Upper lobe of right lung (tissue), 1 donor: ENCODE measurements at regions not wholly inside any gene's neighbourhood (a gene's known extent, or its start where the extent isn't known, plus 50 kb on each side); places are given as distances from the start of the nearest gene placed in this dataset.

Experiments used
- ATAC-seq: fragments of 200-7000 bp; cut with Tn5 transposase; one replicate; pipeline ENCODE4 v1.9.1; 2020; ENCODE audit warnings: mild to moderate bottlenecking, moderate library complexity
- DNase-seq: peaks from one replicate; pipeline ENCODE4 v3.0.0-alpha.2; 2020
- H3K27ac ChIP-seq: fragments of 200-600 bp; one replicate; pipeline ENCODE4 v1.8.0; 2022
- H3K27me3 ChIP-seq: fragments of 200-600 bp; one replicate; pipeline ENCODE4 v1.8.0; 2022; ENCODE audit warnings: mild to moderate bottlenecking
- H3K36me3 ChIP-seq: fragments of 200-600 bp; one replicate; pipeline ENCODE4 v1.8.0; 2022
- H3K4me1 ChIP-seq: fragments of 200-600 bp; one replicate; pipeline ENCODE4 v1.8.0; 2022
- H3K4me3 ChIP-seq: fragments of 200-600 bp; one replicate; pipeline ENCODE4 v1.8.0; 2022; ENCODE audit warnings: mild to moderate bottlenecking
- H3K9me3 ChIP-seq: fragments of 200-600 bp; one replicate; pipeline ENCODE4 v1.8.0; 2022
- intact Hi-C: fragments of 100-400 bp; cut with DNase I; formaldehyde crosslinking; loops from one replicate; pipeline ENCODE4 v1.11.0; 2022
- TF ChIP-seq, protein P1 (sequence below): fragments of 200-600 bp; IDR thresholded peaks from one replicate; pipeline ENCODE4 v1.8.0; 2022; ENCODE audit warnings: antibody characterized with exemption
- donor health status: DM: no; HTN: yes; CAD: no; lungs with severe emphysema.

DNA sequence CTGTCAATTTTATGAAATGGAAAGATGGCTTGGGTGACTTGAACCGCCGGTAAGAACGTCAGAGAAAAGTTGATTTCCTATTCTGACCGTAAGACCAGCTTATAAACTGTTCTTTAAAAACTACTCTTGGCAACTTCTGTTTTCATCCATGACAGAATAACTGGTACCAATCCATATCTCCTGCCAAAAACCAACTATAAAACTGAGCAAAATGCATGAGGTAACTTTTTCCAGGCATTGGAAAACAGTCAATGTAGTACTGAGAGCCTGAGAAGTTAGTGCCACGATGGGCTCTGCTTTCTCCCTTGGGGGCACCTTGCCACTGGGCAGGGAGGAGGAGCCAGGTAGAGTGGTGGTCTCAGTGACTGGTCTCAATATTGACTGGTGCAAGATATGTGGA lies 615.2 kb upstream of the TBL1XR1 start:
- Histone ChIP-seq H3K9me3 (no peaks in the 10 kb centered on the region), H3K4me3 (no peak overlapping the region), H3K36me3 (no peaks in the 10 kb centered on the region), H3K27ac (no peak overlapping the region), H3K27me3 (no peaks in the 10 kb centered on the region), H3K4me1 (peaks cover 24% of the 10 kb centered on the region)
- DNase-seq (no peak), ATAC-seq (no peak)
- TF ChIP-seq, protein P1, sequence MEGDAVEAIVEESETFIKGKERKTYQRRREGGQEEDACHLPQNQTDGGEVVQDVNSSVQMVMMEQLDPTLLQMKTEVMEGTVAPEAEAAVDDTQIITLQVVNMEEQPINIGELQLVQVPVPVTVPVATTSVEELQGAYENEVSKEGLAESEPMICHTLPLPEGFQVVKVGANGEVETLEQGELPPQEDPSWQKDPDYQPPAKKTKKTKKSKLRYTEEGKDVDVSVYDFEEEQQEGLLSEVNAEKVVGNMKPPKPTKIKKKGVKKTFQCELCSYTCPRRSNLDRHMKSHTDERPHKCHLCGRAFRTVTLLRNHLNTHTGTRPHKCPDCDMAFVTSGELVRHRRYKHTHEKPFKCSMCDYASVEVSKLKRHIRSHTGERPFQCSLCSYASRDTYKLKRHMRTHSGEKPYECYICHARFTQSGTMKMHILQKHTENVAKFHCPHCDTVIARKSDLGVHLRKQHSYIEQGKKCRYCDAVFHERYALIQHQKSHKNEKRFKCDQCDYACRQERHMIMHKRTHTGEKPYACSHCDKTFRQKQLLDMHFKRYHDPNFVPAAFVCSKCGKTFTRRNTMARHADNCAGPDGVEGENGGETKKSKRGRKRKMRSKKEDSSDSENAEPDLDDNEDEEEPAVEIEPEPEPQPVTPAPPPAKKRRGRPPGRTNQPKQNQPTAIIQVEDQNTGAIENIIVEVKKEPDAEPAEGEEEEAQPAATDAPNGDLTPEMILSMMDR: no peak
- intact Hi-C loops: no loop called here

GRCh38 chr3:177813322-177813721 lies 616.0 kb upstream of the TBL1XR1 start:
- Histone ChIP-seq H3K4me1 (peaks cover 24% of the 10 kb centered on the region), H3K27me3 (no peaks in the 10 kb centered on the region), H3K27ac (no peak overlapping the region), H3K9me3 (no peaks in the 10 kb centered on the region), H3K36me3 (no peaks in the 10 kb centered on the region), H3K4me3 (no peak overlapping the region)
- DNase-seq (no peak), ATAC-seq (peak; percentile 38)
- TF ChIP-seq, protein P1: no peak
- intact Hi-C loops: no loop called here

DNA sequence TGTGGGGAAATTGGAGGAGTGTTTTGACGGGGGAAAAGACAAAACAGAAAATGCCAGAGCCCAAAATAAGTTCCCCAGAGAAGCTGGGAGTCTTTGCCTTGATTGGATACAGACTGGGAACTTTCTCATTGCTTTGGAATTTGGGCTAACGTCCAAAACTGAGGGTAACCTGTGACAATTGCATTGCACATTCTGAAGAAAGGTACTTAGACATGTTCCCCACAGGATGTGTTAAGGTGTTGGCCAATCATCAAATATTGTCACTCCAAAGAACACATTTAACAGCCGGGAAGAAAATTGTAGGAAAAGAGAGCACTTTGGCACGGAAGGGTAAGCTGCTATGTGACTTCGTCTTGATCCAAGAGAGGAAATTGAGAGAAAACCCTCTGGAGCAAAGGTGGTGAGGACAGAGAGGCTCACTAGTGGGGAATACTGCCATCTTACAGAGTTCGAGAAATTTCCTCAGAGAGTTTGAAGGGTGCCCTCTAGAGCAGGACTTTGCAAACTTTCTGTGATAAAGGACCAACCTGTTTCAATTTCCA lies 619.5 kb upstream of the TBL1XR1 start:
- ATAC-seq (peak; percentile 90), DNase-seq (no peak)
- peak overlapping the region; percentile 52 for H3K27ac ChIP-seq
- no peak overlapping the region for H3K4me3 ChIP-seq
- H3K4me1 ChIP-seq: peaks cover under 1% of the 10 kb centered on the region
- intact Hi-C loops: no loop called here
- no peaks in the 10 kb centered on the region for H3K36me3 ChIP-seq
- no peaks in the 10 kb centered on the region for H3K9me3 ChIP-seq
- no peaks in the 10 kb centered on the region for H3K27me3 ChIP-seq
- TF ChIP-seq, protein P1: no peak

- H3K27ac ChIP-seq: no peak overlapping the region
- no peaks in the 10 kb centered on the region for H3K36me3 ChIP-seq
- TF ChIP-seq, protein P1: no peak
- intact Hi-C loops: no loop called here
- no peak for DNase-seq
- no peaks in the 10 kb centered on the region for H3K4me1 ChIP-seq
- H3K9me3 ChIP-seq: no peaks in the 10 kb centered on the region
- no peak overlapping the region for H3K4me3 ChIP-seq
- ATAC-seq: no peak
- H3K27me3 ChIP-seq: no peaks in the 10 kb centered on the region
Measured at GRCh38 chr3:177817751-177818150, 620.5 kb upstream of the TBL1XR1 start.

DNA sequence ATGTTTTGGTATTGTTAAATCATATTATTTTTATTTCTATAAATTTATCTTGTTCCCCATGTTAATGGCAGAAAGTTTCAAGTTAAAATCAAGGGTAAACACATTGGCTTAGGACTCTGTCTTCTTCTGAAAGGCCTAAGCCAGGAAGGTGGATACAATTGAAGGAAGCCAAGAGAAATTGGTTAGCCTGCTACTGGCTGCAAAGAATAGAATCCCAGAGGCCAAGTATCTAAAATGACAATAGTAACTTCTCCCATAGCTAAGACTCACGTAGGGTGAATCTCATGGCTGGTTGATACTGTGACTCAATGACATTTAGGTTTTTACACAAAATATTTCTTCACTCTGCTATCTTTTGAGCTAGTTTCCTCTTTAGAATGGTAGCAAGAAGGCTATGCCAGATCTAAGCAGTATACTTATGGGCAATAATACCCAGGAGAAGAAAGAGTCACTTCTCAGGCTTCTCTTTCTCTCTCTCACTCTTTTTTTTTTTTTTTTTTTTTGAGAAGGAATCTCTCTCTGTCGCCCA lies 621.5 kb upstream of the TBL1XR1 start:
- ATAC-seq: no peak
- H3K9me3 ChIP-seq: no peaks in the 10 kb centered on the region
- no peak for DNase-seq
- no peaks in the 10 kb centered on the region for H3K27me3 ChIP-seq
- no peaks in the 10 kb centered on the region for H3K36me3 ChIP-seq
- H3K4me1 ChIP-seq: peaks cover 5% of the 10 kb centered on the region
- TF ChIP-seq, protein P1: no peak
- intact Hi-C loops: no loop called here
- H3K4me3 ChIP-seq: no peak overlapping the region
- no peak overlapping the region for H3K27ac ChIP-seq
